Myocyte (in vitro differentiated cells): ENCODE measurements at regions not wholly inside any gene's neighbourhood (a gene's known extent, or its start where the extent isn't known, plus 50 kb on each side); places are given as distances from the start of the nearest gene placed in this dataset.
"Not testable (repeated sequence)": the region's sequence is repeated elsewhere in the genome, so short reads cannot be mapped to it uniquely, and the experiment has no call there.

Experiments
- DNase-seq: peaks from one replicate; pipeline ENCODE4 v3.0.0-alpha.2; 2012; ENCODE audit warnings: low read depth

GRCh38 chrX:39774774-39775328, 322.9 kb downstream of the BCOR start:
- no peak for DNase-seq

GRCh38 chrX:39777623-39778025, 320.1 kb downstream of the BCOR start:
- DNase-seq: peak; percentile 31

GRCh38 chrX:39779952-39780783, 317.6 kb downstream of the BCOR start:
- DNase-seq: no peak

- no peak for DNase-seq
Measured at GRCh38 chrX:39782276-39782675, 315.5 kb downstream of the BCOR start.

GRCh38 chrX:39787999-39788398, 309.8 kb downstream of the BCOR start:
- DNase-seq: no peak

- DNase-seq: no peak
Measured at GRCh38 chrX:39788521-39788920, 309.2 kb downstream of the BCOR start.

- DNase-seq: no peak
Measured at GRCh38 chrX:39791691-39792090, 306.1 kb downstream of the BCOR start.

GRCh38 chrX:39795605-39796004, 302.2 kb downstream of the BCOR start:
- no peak for DNase-seq

- DNase-seq: no peak
Measured at GRCh38 chrX:39796856-39797255, 300.9 kb downstream of the BCOR start.

- DNase-seq: not testable (repeated sequence)
Measured at GRCh38 chrX:39798488-39798887, 299.3 kb downstream of the BCOR start.

GRCh38 chrX:39802354-39802753, 295.4 kb downstream of the BCOR start:
- DNase-seq: no peak

- DNase-seq: no peak
Measured at GRCh38 chrX:39802908-39803307, 294.9 kb downstream of the BCOR start.

GRCh38 chrX:39805022-39805421, 292.7 kb downstream of the BCOR start:
- no peak for DNase-seq

- no peak for DNase-seq
Measured at GRCh38 chrX:39805825-39806224, 291.9 kb downstream of the BCOR start.

GRCh38 chrX:39808471-39808917, 289.3 kb downstream of the BCOR start:
- DNase-seq: peak; percentile 56

GRCh38 chrX:39809331-39809730, 288.4 kb downstream of the BCOR start:
- DNase-seq: no peak

- no peak for DNase-seq
Measured at GRCh38 chrX:39810901-39811300, 286.9 kb downstream of the BCOR start.

- no peak for DNase-seq
Measured at GRCh38 chrX:39811376-39811775, 286.4 kb downstream of the BCOR start.

GRCh38 chrX:39813631-39814277, 284.0 kb downstream of the BCOR start:
- peak; percentile 65 for DNase-seq

- peak; percentile 36 for DNase-seq
Measured at GRCh38 chrX:39814391-39814790, 283.4 kb downstream of the BCOR start.

GRCh38 chrX:39815631-39816030, 282.1 kb downstream of the BCOR start:
- DNase-seq: peak; percentile 70
